GM12891 (cell line): ENCODE measurements at regions not wholly inside any gene's neighbourhood (a gene's known extent, or its start where the extent isn't known, plus 50 kb on each side); places are given as distances from the start of the nearest gene placed in this dataset.

Source experiments
- POLR2A ChIP-seq: IDR thresholded peaks from 2 replicates; pipeline ENCODE4 v1.6.1; 2011; ENCODE audit warnings: low read depth, low read length, control low read depth
- POLR2AphosphoS5 ChIP-seq: IDR thresholded peaks from 2 replicates; pipeline ENCODE4 v1.6.1; 2011; ENCODE audit warnings: low read depth, low read length, control low read depth
- POU2F2 ChIP-seq: IDR thresholded peaks from 2 replicates; pipeline ENCODE4 v1.6.1; 2011; ENCODE audit warnings: low read depth, mild to moderate bottlenecking, control low read depth, low read length, moderate library complexity
- SPI1 ChIP-seq: IDR thresholded peaks from 2 replicates; pipeline ENCODE4 v1.6.1; 2011; ENCODE audit warnings: low read depth, low read length, control low read depth
- TAF1 ChIP-seq: IDR thresholded peaks from 2 replicates; pipeline ENCODE4 v1.6.1; 2011; ENCODE audit warnings: low read depth, low read length, control low read depth

- no peak for TF ChIP-seq POLR2AphosphoS5
- TF ChIP-seq TAF1 = no peak
- no peak for TF ChIP-seq POU2F2
- no peak for TF ChIP-seq POLR2A
- TF ChIP-seq SPI1 = no peak
These were observed 89.7 kb downstream of the C11orf91 start for GRCh38 chr11:33610903-33611302.
